GM18508 (cell line): ENCODE measurements at regions not wholly inside any gene's neighbourhood (a gene's known extent, or its start where the extent isn't known, plus 50 kb on each side); places are given as distances from the start of the nearest gene placed in this dataset.
"Not testable (repeated sequence)": the region's sequence is repeated elsewhere in the genome, so short reads cannot be mapped to it uniquely, and the experiment has no call there.

Experiments used
- ATAC-seq: cut with Tn5 transposase; IDR thresholded peaks from one replicate; pipeline ENCODE4 v1.9.1; 2021; ENCODE audit warnings: moderate number of reproducible peaks; ENCODE audit not compliant: insufficient read depth, unreplicated experiment

GRCh38 chr4:69013933-69014332 is 62.3 kb upstream of the UGT2A3 start:
- ATAC-seq = not testable (repeated sequence)

GRCh38 chr4:69017986-69018385 is 66.4 kb upstream of the UGT2A3 start:
- not testable (repeated sequence) for ATAC-seq

- not testable (repeated sequence) for ATAC-seq
Measured at GRCh38 chr4:69019538-69020461, 68.2 kb upstream of the UGT2A3 start.

GRCh38 chr4:69020462-69020807 is 68.8 kb upstream of the UGT2A3 start:
- ATAC-seq = not testable (repeated sequence)

GRCh38 chr4:69025191-69025998 is 70.9 kb upstream of the UGT2B7 start:
- ATAC-seq = peak; percentile 81

GRCh38 chr4:69025999-69026387 is 70.3 kb upstream of the UGT2B7 start:
- ATAC-seq = no peak

GRCh38 chr4:69026974-69027373 is 69.3 kb upstream of the UGT2B7 start:
- ATAC-seq = no peak

GRCh38 chr4:69030326-69030725 is 65.9 kb upstream of the UGT2B7 start:
- no peak for ATAC-seq

- ATAC-seq = no peak
Measured at GRCh38 chr4:69032847-69033638, 63.2 kb upstream of the UGT2B7 start.

- not testable (repeated sequence) for ATAC-seq
Measured at GRCh38 chr4:69034315-69034740, 61.9 kb upstream of the UGT2B7 start.

GRCh38 chr4:69038582-69038981 is 57.7 kb upstream of the UGT2B7 start:
- no peak for ATAC-seq

- no peak for ATAC-seq
Measured at GRCh38 chr4:69039071-69039470, 57.2 kb upstream of the UGT2B7 start.

- no peak for ATAC-seq
Measured at GRCh38 chr4:69044247-69044646, 52.0 kb upstream of the UGT2B7 start.
